ENCODE measurements at regions not wholly inside any gene's neighbourhood (a gene's known extent, or its start where the extent isn't known, plus 50 kb on each side); places are given as distances from the start of the nearest gene placed in this dataset.
"Not testable (repeated sequence)": the region's sequence is repeated elsewhere in the genome, so short reads cannot be mapped to it uniquely, and the experiment has no call there.

DNA sequence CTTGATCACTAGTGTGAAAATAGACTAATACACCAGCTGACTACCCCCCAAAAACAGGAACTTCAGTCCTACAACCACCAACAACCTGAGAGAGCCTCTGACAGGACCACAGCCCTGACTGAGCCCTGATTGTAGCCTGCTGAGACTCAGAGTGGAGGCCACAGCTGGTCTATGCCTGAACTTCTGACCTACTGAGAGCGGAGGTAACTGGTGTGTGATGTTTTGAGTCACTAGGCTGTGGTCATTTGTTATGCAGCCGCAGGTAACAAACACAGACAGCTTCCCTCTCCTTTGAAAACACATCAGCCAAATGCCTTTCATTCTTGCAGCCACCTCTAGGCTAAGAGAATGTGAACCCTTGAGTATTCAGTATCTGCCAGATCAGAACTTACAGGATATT is 631.1 kb downstream of the PRIM2 start:
- H3K4me1 ChIP-seq (ENCODE audit: low read length); H4K20me1 ChIP-seq (ENCODE audit: insufficient read depth, low read length); H2AFZ ChIP-seq (ENCODE audit: low read depth, low read length); H3K36me3 ChIP-seq (replicated peaks; ENCODE audit: low read depth, low read length); H3K9ac ChIP-seq (ENCODE audit: low read length); H3K27ac ChIP-seq (ENCODE audit: low read length); H3K9me3 ChIP-seq (ENCODE audit: insufficient read depth, low read length); H3K4me3 ChIP-seq (ENCODE audit: low read length); H3K27me3 ChIP-seq (ENCODE audit: low read depth, low read length); H3K4me2 ChIP-seq (ENCODE audit: low read length); H3K79me2 ChIP-seq (ENCODE audit: low read length): not testable (repeated sequence)

DNA sequence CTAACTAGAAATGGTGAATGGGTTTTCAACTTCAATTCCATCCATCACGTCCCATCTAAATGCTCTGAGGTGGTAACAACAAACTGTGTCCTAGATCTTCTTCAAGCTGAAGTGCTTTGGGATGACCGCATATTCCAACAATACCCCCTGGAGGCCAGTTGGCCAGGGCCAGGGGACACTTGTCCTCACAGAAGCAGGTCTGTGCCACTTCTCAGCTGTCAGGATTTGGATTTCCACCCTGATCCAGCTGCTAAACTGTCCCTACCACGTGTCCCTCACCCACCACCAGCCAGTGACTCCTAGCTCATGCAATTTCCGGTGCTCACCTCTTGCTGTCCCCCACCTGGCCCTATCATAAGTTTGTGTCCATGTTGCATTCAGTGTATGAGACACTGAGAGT is 633.0 kb downstream of the PRIM2 start:
- not testable (repeated sequence) for H3K9me3 ChIP-seq (ENCODE audit: insufficient read depth, low read length); H2AFZ ChIP-seq (ENCODE audit: low read depth, low read length); H3K4me3 ChIP-seq (ENCODE audit: low read length); H3K4me1 ChIP-seq (ENCODE audit: low read length); H3K4me2 ChIP-seq (ENCODE audit: low read length); H3K27me3 ChIP-seq (ENCODE audit: low read depth, low read length); H3K27ac ChIP-seq (ENCODE audit: low read length); H4K20me1 ChIP-seq (ENCODE audit: insufficient read depth, low read length); H3K36me3 ChIP-seq (replicated peaks; ENCODE audit: low read depth, low read length); H3K9ac ChIP-seq (ENCODE audit: low read length); H3K79me2 ChIP-seq (ENCODE audit: low read length)

- H3K4me1 ChIP-seq (ENCODE audit: low read length); H3K27me3 ChIP-seq (ENCODE audit: low read depth, low read length); H3K4me3 ChIP-seq (ENCODE audit: low read length); H4K20me1 ChIP-seq (ENCODE audit: insufficient read depth, low read length); H3K36me3 ChIP-seq (replicated peaks; ENCODE audit: low read depth, low read length); H3K4me2 ChIP-seq (ENCODE audit: low read length); H3K27ac ChIP-seq (ENCODE audit: low read length); H3K9ac ChIP-seq (ENCODE audit: low read length); H2AFZ ChIP-seq (ENCODE audit: low read depth, low read length); H3K9me3 ChIP-seq (ENCODE audit: insufficient read depth, low read length); H3K79me2 ChIP-seq (ENCODE audit: low read length): not testable (repeated sequence)
Observed at GRCh38 chr6:57966757-57967156, 649.3 kb downstream of the PRIM2 start.

DNA sequence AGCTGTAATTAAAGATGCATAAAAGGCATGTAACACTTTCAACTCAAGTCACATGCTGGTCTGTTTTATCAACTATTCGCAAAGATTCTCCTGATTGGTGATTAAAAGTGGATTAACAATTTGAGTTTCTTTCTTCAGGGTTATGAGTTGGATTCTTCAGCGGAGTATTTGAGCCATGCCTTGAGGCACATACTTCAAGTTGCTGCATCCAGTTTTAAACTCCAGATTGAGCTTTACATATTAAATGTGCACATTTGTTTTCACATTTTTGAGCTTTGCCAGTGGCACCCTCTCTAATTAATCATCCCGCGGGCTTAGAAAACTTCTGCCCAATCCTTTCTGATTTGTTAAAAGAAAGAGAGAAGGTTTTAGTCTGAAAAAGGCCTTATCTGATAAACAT is 654.5 kb downstream of the PRIM2 start:
- H3K27ac ChIP-seq (ENCODE audit: low read length); H3K79me2 ChIP-seq (ENCODE audit: low read length); H2AFZ ChIP-seq (ENCODE audit: low read depth, low read length); H3K4me2 ChIP-seq (ENCODE audit: low read length); H3K36me3 ChIP-seq (replicated peaks; ENCODE audit: low read depth, low read length); H3K4me1 ChIP-seq (ENCODE audit: low read length); H3K4me3 ChIP-seq (ENCODE audit: low read length); H4K20me1 ChIP-seq (ENCODE audit: insufficient read depth, low read length); H3K9me3 ChIP-seq (ENCODE audit: insufficient read depth, low read length); H3K27me3 ChIP-seq (ENCODE audit: low read depth, low read length); H3K9ac ChIP-seq (ENCODE audit: low read length): not testable (repeated sequence)

- H3K27me3 ChIP-seq (ENCODE audit: low read depth, low read length): no peaks in the 10 kb centered on the region
- no peaks in the 10 kb centered on the region for H4K20me1 ChIP-seq (ENCODE audit: insufficient read depth, low read length)
- no peak overlapping the region for H2AFZ ChIP-seq (ENCODE audit: low read depth, low read length)
- H3K36me3 ChIP-seq (replicated peaks; ENCODE audit: low read depth, low read length): no peaks in the 10 kb centered on the region
- H3K9me3 ChIP-seq (ENCODE audit: insufficient read depth, low read length): no peaks in the 10 kb centered on the region
- H3K79me2 ChIP-seq (ENCODE audit: low read length): no peaks in the 10 kb centered on the region
- H3K27ac ChIP-seq (ENCODE audit: low read length): no peak overlapping the region
- no peak overlapping the region for H3K4me2 ChIP-seq (ENCODE audit: low read length)
- no peak overlapping the region for H3K9ac ChIP-seq (ENCODE audit: low read length)
- TF ChIP-seq, protein P1, sequence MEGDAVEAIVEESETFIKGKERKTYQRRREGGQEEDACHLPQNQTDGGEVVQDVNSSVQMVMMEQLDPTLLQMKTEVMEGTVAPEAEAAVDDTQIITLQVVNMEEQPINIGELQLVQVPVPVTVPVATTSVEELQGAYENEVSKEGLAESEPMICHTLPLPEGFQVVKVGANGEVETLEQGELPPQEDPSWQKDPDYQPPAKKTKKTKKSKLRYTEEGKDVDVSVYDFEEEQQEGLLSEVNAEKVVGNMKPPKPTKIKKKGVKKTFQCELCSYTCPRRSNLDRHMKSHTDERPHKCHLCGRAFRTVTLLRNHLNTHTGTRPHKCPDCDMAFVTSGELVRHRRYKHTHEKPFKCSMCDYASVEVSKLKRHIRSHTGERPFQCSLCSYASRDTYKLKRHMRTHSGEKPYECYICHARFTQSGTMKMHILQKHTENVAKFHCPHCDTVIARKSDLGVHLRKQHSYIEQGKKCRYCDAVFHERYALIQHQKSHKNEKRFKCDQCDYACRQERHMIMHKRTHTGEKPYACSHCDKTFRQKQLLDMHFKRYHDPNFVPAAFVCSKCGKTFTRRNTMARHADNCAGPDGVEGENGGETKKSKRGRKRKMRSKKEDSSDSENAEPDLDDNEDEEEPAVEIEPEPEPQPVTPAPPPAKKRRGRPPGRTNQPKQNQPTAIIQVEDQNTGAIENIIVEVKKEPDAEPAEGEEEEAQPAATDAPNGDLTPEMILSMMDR (IDR thresholded peaks at IDR 0.05; ENCODE audit: low read depth, low read length): no peak
- no peak for TF ChIP-seq EZH2phosphoT487 (IDR thresholded peaks at IDR 0.05; ENCODE audit: low read depth)
- H3K4me3 ChIP-seq (ENCODE audit: low read length): no peak overlapping the region
- no peaks in the 10 kb centered on the region for H3K4me1 ChIP-seq (ENCODE audit: low read length)
Observed at GRCh38 chr6:57974653-57975052, 657.2 kb downstream of the PRIM2 start.

- H4K20me1 ChIP-seq (ENCODE audit: insufficient read depth, low read length); H3K27me3 ChIP-seq (ENCODE audit: low read depth, low read length); H3K4me3 ChIP-seq (ENCODE audit: low read length); H3K27ac ChIP-seq (ENCODE audit: low read length); H3K4me2 ChIP-seq (ENCODE audit: low read length); H2AFZ ChIP-seq (ENCODE audit: low read depth, low read length); H3K9ac ChIP-seq (ENCODE audit: low read length); H3K79me2 ChIP-seq (ENCODE audit: low read length); H3K9me3 ChIP-seq (ENCODE audit: insufficient read depth, low read length); H3K36me3 ChIP-seq (replicated peaks; ENCODE audit: low read depth, low read length); H3K4me1 ChIP-seq (ENCODE audit: low read length): not testable (repeated sequence)
Observed at GRCh38 chr6:57975127-57975526, 657.7 kb downstream of the PRIM2 start.

DNA sequence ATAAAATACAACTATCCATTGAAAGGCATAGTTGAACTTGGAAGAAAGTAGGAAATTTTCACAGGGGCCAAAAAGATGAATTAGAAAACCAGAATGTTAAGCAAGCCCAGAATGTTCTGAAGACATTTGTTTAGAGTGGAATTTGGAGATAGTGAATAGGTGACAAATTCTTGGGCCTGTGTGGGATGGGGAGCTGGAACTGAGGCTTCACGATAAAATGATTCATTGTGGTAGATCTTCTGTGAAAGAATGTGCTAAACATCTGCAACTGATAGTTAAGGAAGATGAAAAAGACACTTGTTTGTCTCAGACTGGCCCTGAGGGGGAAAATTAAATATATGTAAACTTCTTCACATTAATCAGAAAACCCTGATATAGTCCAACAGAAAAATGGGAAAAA is 658.9 kb downstream of the PRIM2 start:
- not testable (repeated sequence) for H3K4me3 ChIP-seq (ENCODE audit: low read length); H3K27ac ChIP-seq (ENCODE audit: low read length); H3K4me1 ChIP-seq (ENCODE audit: low read length); H3K9ac ChIP-seq (ENCODE audit: low read length); H2AFZ ChIP-seq (ENCODE audit: low read depth, low read length); H3K9me3 ChIP-seq (ENCODE audit: insufficient read depth, low read length); H3K79me2 ChIP-seq (ENCODE audit: low read length); H3K4me2 ChIP-seq (ENCODE audit: low read length); H4K20me1 ChIP-seq (ENCODE audit: insufficient read depth, low read length); H3K27me3 ChIP-seq (ENCODE audit: low read depth, low read length); H3K36me3 ChIP-seq (replicated peaks; ENCODE audit: low read depth, low read length)

GRCh38 chr6:57983603-57984002 is 666.2 kb downstream of the PRIM2 start:
- H3K79me2 ChIP-seq (ENCODE audit: low read length); H3K27me3 ChIP-seq (ENCODE audit: low read depth, low read length); H3K9me3 ChIP-seq (ENCODE audit: insufficient read depth, low read length); H3K4me3 ChIP-seq (ENCODE audit: low read length); H2AFZ ChIP-seq (ENCODE audit: low read depth, low read length); H3K4me1 ChIP-seq (ENCODE audit: low read length); H3K27ac ChIP-seq (ENCODE audit: low read length); H3K9ac ChIP-seq (ENCODE audit: low read length); H4K20me1 ChIP-seq (ENCODE audit: insufficient read depth, low read length); H3K4me2 ChIP-seq (ENCODE audit: low read length); H3K36me3 ChIP-seq (replicated peaks; ENCODE audit: low read depth, low read length): not testable (repeated sequence)

DNA sequence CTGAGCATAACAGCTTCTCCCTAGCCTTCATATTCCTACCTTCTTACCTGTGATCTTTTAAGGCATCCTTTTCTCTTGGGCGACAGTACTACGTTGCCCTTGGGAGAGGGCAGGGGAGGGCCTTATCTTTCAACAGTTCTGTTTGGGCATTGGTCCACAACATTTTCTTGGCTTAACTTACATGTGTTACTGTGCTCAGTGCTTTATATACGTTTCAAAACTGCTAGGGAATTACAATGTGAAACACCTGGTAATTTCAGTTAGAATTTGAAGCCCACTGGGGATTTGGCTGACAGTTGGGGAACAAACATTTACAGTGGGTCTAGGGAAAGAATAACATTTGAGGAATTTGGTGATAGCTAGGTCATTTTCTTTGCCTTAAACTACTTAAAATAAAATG is 667.1 kb downstream of the PRIM2 start:
- not testable (repeated sequence) for H3K4me1 ChIP-seq (ENCODE audit: low read length); H3K27me3 ChIP-seq (ENCODE audit: low read depth, low read length); H3K9ac ChIP-seq (ENCODE audit: low read length); H3K9me3 ChIP-seq (ENCODE audit: insufficient read depth, low read length); H3K27ac ChIP-seq (ENCODE audit: low read length); H3K79me2 ChIP-seq (ENCODE audit: low read length); H3K4me3 ChIP-seq (ENCODE audit: low read length); H2AFZ ChIP-seq (ENCODE audit: low read depth, low read length); H3K4me2 ChIP-seq (ENCODE audit: low read length); H3K36me3 ChIP-seq (replicated peaks; ENCODE audit: low read depth, low read length); H4K20me1 ChIP-seq (ENCODE audit: insufficient read depth, low read length)

Measured in OCI-LY3 (cell line).